Stimulated activated CD4-positive, alpha-beta T cell treated with anti-CD3 and anti-CD28 coated beads, TNF-alpha, amount 100 ng/mL, for 4 hours (primary cell): ENCODE measurements at regions not wholly inside any gene's neighbourhood (a gene's known extent, or its start where the extent isn't known, plus 50 kb on each side); places are given as distances from the start of the nearest gene placed in this dataset.

ENCODE experiments used
- DNase-seq, 3 experiments: peaks; one replicate each; pipeline ENCODE4 v3.0.0-alpha.2; 2020; ENCODE audit warnings: low read depth in 3 of 3

GRCh38 chr16:89043636-89044417 is 49.8 kb upstream of the ACSF3 start:
- DNase-seq: no peak
